H1 (cell line): ENCODE measurements at regions not wholly inside any gene's neighbourhood (a gene's known extent, or its start where the extent isn't known, plus 50 kb on each side); places are given as distances from the start of the nearest gene placed in this dataset.
A peak's percentile ranks its signal among the peaks of the same experiment; 100 is the strongest.

Experiments used
- CTCF ChIA-PET: fragments of 300-600 bp; sonication (Branson Sonifier 250); formaldehyde crosslinking; loops from one replicate; lab custom pipeline; 2021; ENCODE audit not compliant: partially characterized antibody; lab: Charles Lee
- POLR2A ChIA-PET: fragments of 300-600 bp; sonication (Branson Sonifier 250); formaldehyde crosslinking; loops from one replicate; lab custom pipeline; 2021; ENCODE audit warnings: inconsistent platforms; ENCODE audit not compliant: partially characterized antibody; lab: Charles Lee
- DNase-seq, 2 experiments: peaks; one replicate each; pipeline versions ENCODE4 v3.0.0 to v3.0.0-alpha.2; 2010 to 2022; ENCODE audit warnings: low spot score in 2 of 2, low read depth in 1 of 2, mixed read lengths in 1 of 2
- FAIRE-seq: peaks from 2 replicates; lab custom pipeline; 2011; peaks lifted over from hg19 to GRCh38; lab: Jason Lieb, UNC
- H2AFZ ChIP-seq: 2 replicates; pipeline ENCODE4 v1.8.1; 2012; ENCODE audit warnings: low read length, inconsistent platforms
- H2AK5ac ChIP-seq: 2 replicates; pipeline ENCODE4 v1.6.1; 2013; ENCODE audit warnings: low read depth, low read length
- H2BK120ac ChIP-seq: replicated peaks from 2 replicates; pipeline ENCODE3; 2013; ENCODE audit warnings: low read depth, low read length, inconsistent platforms
- H2BK12ac ChIP-seq: 2 replicates; pipeline ENCODE4 v1.6.1; 2013; ENCODE audit warnings: low read depth, low read length
- H2BK15ac ChIP-seq: 2 replicates; pipeline ENCODE4 v1.6.1; 2013; ENCODE audit warnings: low read length
- H2BK20ac ChIP-seq: 2 replicates; pipeline ENCODE4 v1.6.1; 2013; ENCODE audit warnings: low read length
- H2BK5ac ChIP-seq: 2 replicates; pipeline ENCODE4 v1.6.1; 2013; ENCODE audit warnings: low read depth, low read length
- H3K14ac ChIP-seq: 2 replicates; pipeline ENCODE4 v1.6.1; 2013; ENCODE audit warnings: inconsistent platforms; ENCODE audit not compliant: insufficient read length
- H3K18ac ChIP-seq: 2 replicates; pipeline ENCODE4 v1.6.1; 2013; ENCODE audit warnings: low read length; ENCODE audit errors: extremely low read depth
- H3K23ac ChIP-seq: 2 replicates; pipeline ENCODE4 v1.6.1; 2013; ENCODE audit warnings: inconsistent platforms; ENCODE audit not compliant: insufficient read length
- H3K23me2 ChIP-seq: 2 replicates; pipeline ENCODE4 v1.6.1; 2013; ENCODE audit warnings: low read depth, low read length
- H3K27ac ChIP-seq: 2 replicates; pipeline ENCODE4 v1.6.1; 2011; ENCODE audit warnings: low read depth, low read length, inconsistent platforms
- H3K27me3 ChIP-seq, 4 experiments: replicated peaks in 1 of 4; 1 replicate in 1 of 4; 2 replicates in 3 of 4; pipeline versions ENCODE4 v1.6.1 to v1.8.1; 2011 to 2013; ENCODE audit warnings: low read length in 3 of 4, mild to moderate bottlenecking in 3 of 4, inconsistent platforms in 2 of 4, mixed read lengths in 2 of 4, moderate library complexity in 1 of 4; ENCODE audit not compliant: control insufficient read depth in 3 of 4, insufficient read depth in 3 of 4; ENCODE audit errors: extremely low read depth in 1 of 4
- H3K36me3 ChIP-seq, 4 experiments: 2 replicates each; pipeline versions ENCODE4 v1.6.1 to v1.8.1; 2011 to 2013; ENCODE audit warnings: mild to moderate bottlenecking in 4 of 4, low read length in 3 of 4, moderate library complexity in 2 of 4, control low read depth in 1 of 4, inconsistent platforms in 1 of 4; ENCODE audit not compliant: insufficient read depth in 4 of 4, control insufficient read depth in 2 of 4
- H3K4ac ChIP-seq: replicated peaks from 2 replicates; pipeline ENCODE3; 2013; ENCODE audit warnings: low read length, low read depth, mixed read lengths, inconsistent platforms; ENCODE audit not compliant: insufficient read length
- H3K4me1 ChIP-seq, 4 experiments: replicated peaks in 1 of 4; 1 replicate in 1 of 4; 2 replicates in 3 of 4; pipeline versions ENCODE4 v1.6.1 to v1.8.1; 2011 to 2013; ENCODE audit warnings: low read length in 3 of 4, inconsistent platforms in 2 of 4, mixed read lengths in 1 of 4; ENCODE audit not compliant: insufficient read depth in 4 of 4, control insufficient read depth in 3 of 4
- H3K4me2 ChIP-seq, 2 experiments: 2 replicates each; pipeline versions ENCODE4 v1.6.1 to v1.8.1; 2011 to 2013; ENCODE audit warnings: low read depth in 2 of 2, low read length in 2 of 2, control low read depth in 1 of 2, inconsistent platforms in 1 of 2, mild to moderate bottlenecking in 1 of 2; ENCODE audit not compliant: insufficient read depth in 1 of 2
- H3K4me3 ChIP-seq, 4 experiments: fragments of 200-600, 300-600 bp in 1 of 4; sonication (generic), shearing (Covaris generic), sonication (Bioruptor Twin) in 1 of 4; 2 replicates each; pipeline versions ENCODE4 v1.5.1 to v1.8.1; 2011 to 2016; ENCODE audit warnings: low read length in 4 of 4, low read depth in 3 of 4, control low read depth in 2 of 4, inconsistent platforms in 2 of 4, mild to moderate bottlenecking in 2 of 4, mixed read lengths in 1 of 4, moderate library complexity in 1 of 4; ENCODE audit not compliant: insufficient read depth in 2 of 4; ENCODE audit errors: extremely low read depth in 1 of 4
- H3K56ac ChIP-seq: replicated peaks from 2 replicates; pipeline ENCODE3; 2013; ENCODE audit warnings: low read depth, mild to moderate bottlenecking, mixed read lengths, low read length, inconsistent platforms; ENCODE audit not compliant: insufficient read length
- H3K79me1 ChIP-seq: 2 replicates; pipeline ENCODE4 v1.6.1; 2013; ENCODE audit warnings: low read depth, low read length, control low read depth
- H3K79me2 ChIP-seq, 2 experiments: 2 replicates each; pipeline versions ENCODE4 v1.6.1 to v1.8.1; 2012 to 2013; ENCODE audit warnings: low read length in 2 of 2, mild to moderate bottlenecking in 2 of 2, inconsistent platforms in 1 of 2; ENCODE audit not compliant: insufficient read depth in 2 of 2, control insufficient read depth in 1 of 2
- H3K9ac ChIP-seq, 4 experiments: replicated peaks in 1 of 4; 1 replicate in 1 of 4; 2 replicates in 3 of 4; pipeline versions ENCODE4 v1.6.1 to v1.8.1; 2011 to 2013; ENCODE audit warnings: low read depth in 3 of 4, low read length in 3 of 4, control low read depth in 2 of 4, mild to moderate bottlenecking in 2 of 4, moderate library complexity in 2 of 4, inconsistent platforms in 1 of 4; ENCODE audit errors: extremely low read depth in 1 of 4
- H3K9me3 ChIP-seq, 2 experiments: 2 replicates each; pipeline versions ENCODE4 v1.6.1 to v1.8.1; 2012 to 2013; ENCODE audit warnings: mild to moderate bottlenecking in 2 of 2, moderate library complexity in 2 of 2, control low read depth in 1 of 2, inconsistent platforms in 1 of 2, low read depth in 1 of 2, low read length in 1 of 2, mixed read lengths in 1 of 2; ENCODE audit not compliant: insufficient read depth in 2 of 2
- H4K20me1 ChIP-seq, 2 experiments: replicated peaks in 1 of 2; 2 replicates each; pipeline versions ENCODE3 to v1.8.1; 2011 to 2013; ENCODE audit warnings: inconsistent platforms in 2 of 2, low read length in 2 of 2, mild to moderate bottlenecking in 1 of 2; ENCODE audit not compliant: insufficient read depth in 2 of 2, control insufficient read depth in 1 of 2
- H4K5ac ChIP-seq: 2 replicates; pipeline ENCODE4 v1.6.1; 2013; ENCODE audit warnings: low read length, low read depth, mixed read lengths, inconsistent platforms; ENCODE audit not compliant: insufficient read length
- H4K8ac ChIP-seq: 2 replicates; pipeline ENCODE4 v1.8.0; 2013; ENCODE audit warnings: mild to moderate bottlenecking, moderate library complexity, low read length, inconsistent platforms; ENCODE audit not compliant: insufficient read depth; ENCODE audit errors: extremely low read depth
- H4K91ac ChIP-seq: replicated peaks from 2 replicates; pipeline ENCODE3; 2013; ENCODE audit warnings: low read length, mixed read lengths, inconsistent platforms; ENCODE audit not compliant: insufficient read length
- CHD1 ChIP-seq: IDR thresholded peaks from 2 replicates; pipeline ENCODE4 v1.6.1; 2012; ENCODE audit warnings: low read depth, low read length, improper control_type of control experiment
- JUND ChIP-seq: IDR thresholded peaks from 2 replicates; pipeline ENCODE4 v1.6.1; 2011; ENCODE audit warnings: mild to moderate bottlenecking, improper control_type of control experiment, low read length
- KDM1A ChIP-seq: fragments of 200-600, 300-600 bp; sonication (generic); IDR thresholded peaks from 2 replicates; pipeline ENCODE4 v1.7.1; 2016; ENCODE audit warnings: mild to moderate bottlenecking, low read length, borderline replicate concordance
- MAX ChIP-seq: IDR thresholded peaks from 2 replicates; pipeline ENCODE4 v1.6.1; 2012; ENCODE audit warnings: inconsistent platforms
- NRF1 ChIP-seq: IDR thresholded peaks from 2 replicates; pipeline ENCODE4 v1.6.1; 2011; ENCODE audit warnings: mild to moderate bottlenecking, low read depth, low read length, improper control_type of control experiment
- RAD21 ChIP-seq, 2 experiments: IDR thresholded peaks in 1 of 2; conservative IDR thresholded peaks in 1 of 2; 2 replicates each; pipeline ENCODE4 v1.6.1; 2011; ENCODE audit warnings: low read depth in 2 of 2, low read length in 2 of 2, improper control_type of control experiment in 1 of 2, inconsistent platforms in 1 of 2, mild to moderate bottlenecking in 1 of 2, moderate library complexity in 1 of 2
- RBBP5 ChIP-seq: IDR thresholded peaks from 2 replicates; pipeline ENCODE4 v1.7.1; 2012; ENCODE audit warnings: low read depth, mild to moderate bottlenecking, inconsistent platforms, low read length, moderate library complexity, borderline replicate concordance
- RFX5 ChIP-seq: IDR thresholded peaks from 2 replicates; pipeline ENCODE4 v1.6.1; 2011; ENCODE audit warnings: low read depth, low read length, improper control_type of control experiment, borderline replicate concordance
- RXRA ChIP-seq: IDR thresholded peaks from 2 replicates; pipeline ENCODE4 v1.6.1; 2011; ENCODE audit warnings: low read depth, mild to moderate bottlenecking, low read length, moderate library complexity; ENCODE audit not compliant: insufficient read depth
- SIN3A ChIP-seq, 2 experiments: IDR thresholded peaks in 1 of 2; conservative IDR thresholded peaks in 1 of 2; 2 replicates each; pipeline ENCODE4 v1.6.1; 2011 to 2012; ENCODE audit warnings: low read length in 2 of 2, improper control_type of control experiment in 1 of 2, low read depth in 1 of 2, mild to moderate bottlenecking in 1 of 2
- SIRT6 ChIP-seq: IDR thresholded peaks from one replicate; pipeline ENCODE4 v1.7.1; 2012; ENCODE audit warnings: low read length, inconsistent platforms
- WGBS, 2 experiments: shearing (Covaris generic) in 1 of 2; methylation state at CpG; one replicate each; pipeline versions ENCODE4 v1.1.6 to v1.1.7; 2013 to 2015; ENCODE audit warnings: low lambda C conversion rate in 2 of 2, mixed read lengths in 2 of 2, inconsistent platforms in 1 of 2, low coverage in 1 of 2, missing lambda C conversion rate in 1 of 2; ENCODE audit not compliant: insufficient replicate concordance in 2 of 2, insufficient coverage in 1 of 2, insufficient read length in 1 of 2; ENCODE audit errors: extremely low coverage in 1 of 2, missing lambda C conversion rate in 1 of 2; 5-methylcytosine and 5-hydroxymethylcytosine counted together

- 87% methylated on average over 5 of the region's 5 CpGs; no CpG with 5 or more reads in 1 of the 2 experiments for WGBS, 2 experiments
- no peaks in the 10 kb centered on the region for H4K20me1 ChIP-seq
- H4K5ac ChIP-seq = no peak overlapping the region
- H3K79me1 ChIP-seq = no peaks in the 10 kb centered on the region
- no peak overlapping the region for H3K4me3 ChIP-seq
- H2BK120ac ChIP-seq = no peak overlapping the region
- no peak overlapping the region for H2AFZ ChIP-seq
- H2BK15ac ChIP-seq = no peak overlapping the region
- no peak overlapping the region for H2BK20ac ChIP-seq
- H2BK12ac ChIP-seq = no peak overlapping the region
- no peak overlapping the region for H3K23ac ChIP-seq
- no peak overlapping the region for H3K18ac ChIP-seq
- TF ChIP-seq CHD1 (no peak), SIN3A (conservative IDR thresholded peaks at IDR 0.05 in 1 of 2, IDR thresholded peaks at IDR 0.05 in 1 of 2; ENCODE audit: low read depth in 1 of 2, low read length in 2 of 2) (no peak), KDM1A (no peak), JUND (no peak), MAX (no peak), SIRT6 (no peak), RBBP5 (no peak), RXRA (no peak), NRF1 (no peak), RFX5 (no peak), RAD21 (IDR thresholded peaks at IDR 0.05 in 1 of 2, conservative IDR thresholded peaks at IDR 0.05 in 1 of 2; ENCODE audit: low read depth in 2 of 2, low read length in 2 of 2) (no peak)
- H4K8ac ChIP-seq = no peak overlapping the region
- no peak overlapping the region for H3K14ac ChIP-seq
- FAIRE-seq (no peak), DNase-seq (peak in 1 of 2 experiments; percentile 14)
- no peaks in the 10 kb centered on the region for H3K4me1 ChIP-seq
- no peak overlapping the region for H3K27ac ChIP-seq
- no peaks in the 10 kb centered on the region; the same call in 1 of the 2 replicates for H3K23me2 ChIP-seq
- H4K91ac ChIP-seq = no peak overlapping the region
- H3K56ac ChIP-seq = no peak overlapping the region
- H3K36me3 ChIP-seq = no peaks in the 10 kb centered on the region
- POLR2A ChIA-PET = interaction anchor here (0.9 to 1.9 kb wide), 2 partner anchors 9 to 14 kb away, joined by 3 to 5 read pairs; no protein-coding TSS in a partner anchor
- no peak overlapping the region for H3K4ac ChIP-seq
- no peak overlapping the region for H3K9ac ChIP-seq
- H3K79me2 ChIP-seq = no peaks in the 10 kb centered on the region
- no peak overlapping the region for H2BK5ac ChIP-seq
- H3K9me3 ChIP-seq = peaks cover 2 to 7% of the 10 kb centered on the region in 2 experiments; a peak in 3 of 4 replicates
- H3K27me3 ChIP-seq = no peaks in the 10 kb centered on the region
- CTCF ChIA-PET = interaction anchor here (0.9 to 2.5 kb wide), 5 partner anchors 13 to 615 kb away, joined by 3 to 12 read pairs (median 4); no protein-coding TSS in a partner anchor
- no peak overlapping the region for H3K4me2 ChIP-seq
- no peak overlapping the region for H2AK5ac ChIP-seq
These were observed 123.9 kb upstream of the GRIK3 start for GRCh38 chr1:37158113-37158749.
